PC-9 (cell line): ENCODE measurements at regions not wholly inside any gene's neighbourhood (a gene's known extent, or its start where the extent isn't known, plus 50 kb on each side); places are given as distances from the start of the nearest gene placed in this dataset.

Source experiments
- BruUV-seq: library from RNA; stranded (reverse); fragments of 400-500 nt; replicated peaks from 2 replicates; lab custom pipeline; 2021; lab: Mats Ljungman, UMichigan
- CTCF ChIA-PET: fragments of 300-600 bp; sonication (Branson Sonifier 250); formaldehyde crosslinking; loops from one replicate; lab custom pipeline; 2022; ENCODE audit warnings: antibody characterized with exemption; lab: Charles Lee
- POLR2A ChIA-PET: fragments of 300-600 bp; sonication (Branson Sonifier 250); formaldehyde crosslinking; loops from one replicate; lab custom pipeline; 2022; ENCODE audit warnings: antibody characterized with exemption; ENCODE audit not compliant: unreplicated experiment; lab: Charles Lee
- DNase-seq, 2 experiments: peaks; one replicate each; pipeline versions ENCODE4 v3.0.0 to v3.0.0-alpha.2; 2015 to 2022; ENCODE audit warnings: mixed read lengths in 1 of 2
- H2AFZ ChIP-seq: fragments of 200-600 bp; sonication (generic); 2 replicates; pipeline ENCODE4 v1.8.1; 2017; ENCODE audit warnings: antibody characterized with exemption
- H3F3A ChIP-seq: fragments of 200-600 bp; sonication (generic); 2 replicates; pipeline ENCODE4 v1.8.1; 2017; ENCODE audit warnings: antibody characterized with exemption, mild to moderate bottlenecking, low read depth; ENCODE audit not compliant: insufficient read depth
- H3K27ac ChIP-seq: fragments of 200-600 bp; sonication (generic); 2 replicates; pipeline ENCODE4 v1.6.1; 2016; ENCODE audit warnings: mixed run types
- H3K27me3 ChIP-seq: fragments of 200-600 bp; sonication (generic); 2 replicates; pipeline ENCODE4 v1.6.1; 2016; ENCODE audit warnings: low read depth, mixed run types; ENCODE audit not compliant: insufficient read depth
- H3K36me3 ChIP-seq: fragments of 200-600 bp; sonication (generic); 2 replicates; pipeline ENCODE4 v1.6.1; 2016; ENCODE audit warnings: low read depth, mixed run types
- H3K4me1 ChIP-seq: fragments of 200-600 bp; sonication (generic); replicated peaks from 2 replicates; pipeline ENCODE4 v1.6.1; 2016; ENCODE audit warnings: mixed run types; ENCODE audit not compliant: insufficient read depth
- H3K4me2 ChIP-seq: fragments of 200-600 bp; sonication (generic); 2 replicates; pipeline ENCODE4 v1.6.1; 2017; ENCODE audit warnings: mixed run types
- H3K4me3 ChIP-seq: fragments of 200-600 bp; sonication (generic); 2 replicates; pipeline ENCODE4 v1.6.1; 2016; ENCODE audit warnings: mixed run types
- H3K79me2 ChIP-seq: fragments of 200-600 bp; sonication (generic); 2 replicates; pipeline ENCODE4 v1.6.1; 2017; ENCODE audit warnings: low read depth, mixed run types
- H3K9me2 ChIP-seq: fragments of 200-600 bp; sonication (generic); 2 replicates; pipeline ENCODE4 v1.8.1; 2017; ENCODE audit warnings: mild to moderate bottlenecking; ENCODE audit not compliant: insufficient read depth
- H3K9me3 ChIP-seq: fragments of 200-600 bp; sonication (generic); 2 replicates; pipeline ENCODE4 v1.8.1; 2016; ENCODE audit warnings: low read depth; ENCODE audit not compliant: insufficient read depth
- H4K20me1 ChIP-seq: fragments of 200-600 bp; sonication (generic); 2 replicates; pipeline ENCODE4 v1.8.1; 2017; ENCODE audit not compliant: insufficient read depth
- EZH2 ChIP-seq: fragments of 200-600 bp; sonication (generic); IDR thresholded peaks from 2 replicates; pipeline ENCODE4 v1.8.0; 2017; ENCODE audit warnings: antibody characterized with exemption, low read depth
- intact Hi-C: fragments of 100-400 bp; cut with micrococcal nuclease; formaldehyde crosslinking; loops from one replicate; pipeline ENCODE4 v1.10.0; 2022; ENCODE audit not compliant: unreplicated experiment
- TF ChIP-seq, protein P1 (sequence below): fragments of 200-600 bp; sonication (generic); conservative IDR thresholded peaks from 2 replicates; pipeline ENCODE4 v1.6.1; 2017; ENCODE audit warnings: mixed run types, antibody characterized with exemption, mild to moderate bottlenecking, moderate library complexity

DNA sequence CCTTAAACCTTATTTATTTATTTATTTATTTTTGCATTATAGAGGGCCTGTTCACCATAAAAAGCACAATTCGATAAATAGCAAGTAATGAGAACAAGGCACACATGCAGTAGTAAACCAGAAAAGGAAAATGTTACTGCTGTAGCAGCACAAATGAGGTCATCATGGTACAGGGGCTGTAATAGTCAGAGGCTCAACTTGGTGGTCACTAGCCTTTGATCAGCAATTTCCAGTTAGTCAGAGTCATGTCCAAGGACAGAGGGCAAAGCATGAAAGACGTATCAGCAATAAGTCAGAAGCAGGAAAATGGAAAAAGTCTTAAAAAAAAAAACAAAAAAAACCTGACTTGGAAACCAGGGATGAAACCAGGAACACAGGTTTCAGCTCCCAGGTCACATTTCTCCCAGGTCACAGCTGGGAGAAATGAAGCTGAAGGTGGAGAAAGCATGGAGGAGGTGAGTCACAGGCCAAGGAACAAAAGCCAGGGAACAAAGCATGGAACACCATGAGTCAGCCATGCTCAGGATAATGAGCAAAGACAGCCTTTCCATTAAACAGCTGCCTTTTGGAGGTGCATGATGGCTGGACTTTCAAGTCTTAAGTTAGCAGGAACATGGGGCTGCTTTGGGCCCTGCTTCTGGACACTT is 556.3 kb downstream of the LTN1 start:
- ChIA-PET CTCF (no interaction called here), POLR2A (no interaction called here)
- peak in 1 of 2 experiments; percentile 30 for DNase-seq
- Histone ChIP-seq H4K20me1 (no peaks in the 10 kb centered on the region), H3K9me3 (no peaks in the 10 kb centered on the region), H3K27me3 (no peaks in the 10 kb centered on the region), H2AFZ (no peak overlapping the region), H3K36me3 (no peaks in the 10 kb centered on the region), H3K4me2 (no peak overlapping the region), H3F3A (no peaks in the 10 kb centered on the region), H3K9me2 (no peaks in the 10 kb centered on the region), H3K4me3 (no peak overlapping the region), H3K27ac (no peak overlapping the region), H3K79me2 (no peaks in the 10 kb centered on the region), H3K4me1 (no peaks in the 10 kb centered on the region)
- no TSS peak for BruUV-seq
- intact Hi-C loops, result loop anchor here (5.0 kb wide), 1 partner anchor 44 kb away; no protein-coding TSS in a partner anchor
- TF ChIP-seq EZH2, result no peak
- TF ChIP-seq, protein P1, sequence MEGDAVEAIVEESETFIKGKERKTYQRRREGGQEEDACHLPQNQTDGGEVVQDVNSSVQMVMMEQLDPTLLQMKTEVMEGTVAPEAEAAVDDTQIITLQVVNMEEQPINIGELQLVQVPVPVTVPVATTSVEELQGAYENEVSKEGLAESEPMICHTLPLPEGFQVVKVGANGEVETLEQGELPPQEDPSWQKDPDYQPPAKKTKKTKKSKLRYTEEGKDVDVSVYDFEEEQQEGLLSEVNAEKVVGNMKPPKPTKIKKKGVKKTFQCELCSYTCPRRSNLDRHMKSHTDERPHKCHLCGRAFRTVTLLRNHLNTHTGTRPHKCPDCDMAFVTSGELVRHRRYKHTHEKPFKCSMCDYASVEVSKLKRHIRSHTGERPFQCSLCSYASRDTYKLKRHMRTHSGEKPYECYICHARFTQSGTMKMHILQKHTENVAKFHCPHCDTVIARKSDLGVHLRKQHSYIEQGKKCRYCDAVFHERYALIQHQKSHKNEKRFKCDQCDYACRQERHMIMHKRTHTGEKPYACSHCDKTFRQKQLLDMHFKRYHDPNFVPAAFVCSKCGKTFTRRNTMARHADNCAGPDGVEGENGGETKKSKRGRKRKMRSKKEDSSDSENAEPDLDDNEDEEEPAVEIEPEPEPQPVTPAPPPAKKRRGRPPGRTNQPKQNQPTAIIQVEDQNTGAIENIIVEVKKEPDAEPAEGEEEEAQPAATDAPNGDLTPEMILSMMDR, result no peak

DNA sequence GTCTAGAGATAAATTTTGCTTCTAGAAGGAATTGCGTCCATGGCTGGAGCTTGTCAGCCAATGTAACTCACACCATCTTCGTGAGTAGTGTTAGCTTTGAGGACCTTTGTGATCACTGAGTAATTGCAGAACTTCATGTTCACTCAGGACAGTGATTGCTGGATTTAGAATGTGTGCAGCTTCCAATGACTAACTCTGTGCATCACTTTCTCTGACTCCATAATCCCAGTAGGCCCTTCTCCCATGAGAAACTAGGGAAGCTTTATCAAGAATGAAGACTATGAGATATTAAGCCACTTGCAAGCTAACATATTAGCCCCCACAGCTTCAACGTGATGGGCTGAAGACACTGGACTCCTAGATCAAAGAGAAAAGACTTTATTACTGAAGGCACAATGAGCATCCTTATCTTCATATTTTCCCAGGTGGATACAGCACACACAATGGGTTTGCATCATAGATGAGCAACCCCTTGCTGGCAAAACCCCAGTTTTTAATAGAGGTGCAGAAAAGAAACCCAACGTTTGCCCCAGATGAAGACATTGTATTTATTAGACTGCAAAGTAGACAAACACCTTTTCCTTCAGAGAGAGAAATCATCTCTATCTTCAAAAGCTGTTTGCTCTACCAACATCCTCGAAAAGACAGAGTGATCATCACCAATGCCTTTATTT is 561.0 kb downstream of the LTN1 start:
- no peaks in the 10 kb centered on the region for H3K9me3 ChIP-seq
- TF ChIP-seq EZH2, result no peak
- TF ChIP-seq, protein P1, result no peak
- DNase-seq, result no peak
- no peak overlapping the region for H3K27ac ChIP-seq
- BruUV-seq, result no TSS peak
- H3K27me3 ChIP-seq, result no peaks in the 10 kb centered on the region
- intact Hi-C loops, result no loop called here
- no peak overlapping the region for H3K4me3 ChIP-seq
- H3F3A ChIP-seq, result no peaks in the 10 kb centered on the region
- POLR2A ChIA-PET, result no interaction called here
- no peaks in the 10 kb centered on the region for H3K36me3 ChIP-seq
- CTCF ChIA-PET, result no interaction called here
- H2AFZ ChIP-seq, result no peak overlapping the region
- no peaks in the 10 kb centered on the region for H3K4me1 ChIP-seq
- H3K79me2 ChIP-seq, result no peaks in the 10 kb centered on the region
- H3K9me2 ChIP-seq, result no peaks in the 10 kb centered on the region
- H4K20me1 ChIP-seq, result no peaks in the 10 kb centered on the region
- no peak overlapping the region for H3K4me2 ChIP-seq

DNA sequence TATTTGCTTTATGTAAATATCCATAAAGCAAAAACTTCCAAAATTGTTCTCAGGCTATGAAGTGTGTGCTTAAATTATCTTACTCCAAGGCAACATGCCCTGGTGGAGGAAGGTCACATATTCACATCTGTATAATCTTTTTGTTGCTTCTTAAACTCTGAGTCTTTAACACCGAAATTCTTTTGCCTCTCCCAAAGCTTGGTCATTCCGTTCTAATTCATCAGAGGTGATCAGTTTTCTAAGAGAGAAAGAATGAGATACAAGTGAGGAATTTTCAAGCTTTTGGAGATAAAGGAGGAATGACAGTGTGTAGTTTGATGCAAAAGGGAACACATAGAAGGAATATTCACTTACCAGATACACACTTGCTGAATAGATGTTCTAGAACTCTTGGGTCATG is 561.7 kb downstream of the LTN1 start:
- BruUV-seq, result no TSS peak
- H3K4me1 ChIP-seq, result no peaks in the 10 kb centered on the region
- DNase-seq, result no peak
- H3K79me2 ChIP-seq, result no peaks in the 10 kb centered on the region
- H3K36me3 ChIP-seq, result no peaks in the 10 kb centered on the region
- no peak overlapping the region for H3K4me2 ChIP-seq
- TF ChIP-seq, protein P1, result no peak
- TF ChIP-seq EZH2, result no peak
- no peaks in the 10 kb centered on the region for H3K9me2 ChIP-seq
- no peak overlapping the region for H3K4me3 ChIP-seq
- intact Hi-C loops, result no loop called here
- H3K9me3 ChIP-seq, result no peaks in the 10 kb centered on the region
- H3K27ac ChIP-seq, result no peak overlapping the region
- H4K20me1 ChIP-seq, result no peaks in the 10 kb centered on the region
- CTCF ChIA-PET, result no interaction called here
- POLR2A ChIA-PET, result no interaction called here
- no peaks in the 10 kb centered on the region for H3F3A ChIP-seq
- no peak overlapping the region for H2AFZ ChIP-seq
- H3K27me3 ChIP-seq, result no peaks in the 10 kb centered on the region
